Tongue (tissue), 1 donor: ENCODE measurements at regions not wholly inside any gene's neighbourhood (a gene's known extent, or its start where the extent isn't known, plus 50 kb on each side); places are given as distances from the start of the nearest gene placed in this dataset.

ENCODE experiments used
- DNase-seq: peaks from one replicate; pipeline ENCODE4 v3.0.0-alpha.2; 2015

GRCh38 chr10:81814842-81815241 is 60.2 kb upstream of the NRG3 start:
- DNase-seq = no peak

DNA sequence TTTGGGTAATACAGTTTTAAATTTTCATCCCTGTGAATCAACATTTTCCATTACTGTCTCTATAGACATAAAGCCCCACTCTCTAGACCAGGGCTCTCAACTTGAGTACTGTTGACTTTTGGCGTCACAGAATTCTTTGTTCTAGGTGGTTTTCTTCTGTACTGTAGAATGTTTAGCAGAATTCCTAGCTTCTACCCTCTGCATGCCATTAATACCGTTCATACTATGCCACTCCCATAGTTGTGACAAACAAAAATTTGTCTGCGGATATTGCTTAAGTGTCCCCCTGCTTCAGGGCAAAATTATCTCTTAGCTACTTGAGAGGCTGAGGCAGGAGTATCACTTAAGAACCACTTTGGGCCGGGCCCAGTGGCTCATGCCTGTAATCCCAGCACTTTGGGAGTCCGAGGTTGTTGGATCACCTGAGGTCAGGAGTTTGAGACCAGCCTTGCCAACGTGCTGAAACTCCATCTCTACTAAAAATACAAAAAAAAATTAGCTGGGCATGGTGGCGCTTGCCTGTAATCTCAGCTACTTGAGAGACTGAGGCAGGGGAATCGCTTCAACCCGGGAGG is 57.3 kb upstream of the NRG3 start:
- no peak for DNase-seq

- DNase-seq = peak; percentile 4
Measured at GRCh38 chr10:81820418-81820817, 54.6 kb upstream of the NRG3 start.
